H1 (cell line): ENCODE measurements at regions not wholly inside any gene's neighbourhood (a gene's known extent, or its start where the extent isn't known, plus 50 kb on each side); places are given as distances from the start of the nearest gene placed in this dataset.

Experiments used
- SP1 ChIP-seq: IDR thresholded peaks from 2 replicates; pipeline ENCODE4 v1.6.1; 2011; ENCODE audit warnings: low read depth, low read length
- TCF12 ChIP-seq: IDR thresholded peaks from 2 replicates; pipeline ENCODE4 v1.6.1; 2011; ENCODE audit warnings: low read depth, mild to moderate bottlenecking, low read length

- TF ChIP-seq SP1, result no peak
- TF ChIP-seq TCF12, result no peak
These were observed 66.1 kb downstream of the MBL2 start (continued) for GRCh38 chr10:52706332-52707070.
